Mesothelial cell of epicardium (in vitro differentiated cells): ENCODE measurements at regions not wholly inside any gene's neighbourhood (a gene's known extent, or its start where the extent isn't known, plus 50 kb on each side); places are given as distances from the start of the nearest gene placed in this dataset.
A peak's percentile ranks its signal among the peaks of the same experiment; 100 is the strongest.

Experiments used
- DNase-seq, 2 experiments: peaks; one replicate each; pipeline ENCODE4 v3.0.0; 2021; ENCODE audit warnings: low spot score in 2 of 2; ENCODE audit not compliant: unreplicated experiment in 2 of 2
- H3K27ac Mint-ChIP-seq: 2 replicates; pipeline ENCODE4 v1.8.0; 2021; ENCODE audit warnings: mixed read lengths
- H3K27me3 Mint-ChIP-seq: 2 replicates; pipeline ENCODE4 v1.8.0; 2021; ENCODE audit warnings: low read depth, mixed read lengths
- H3K36me3 Mint-ChIP-seq: 2 replicates; pipeline ENCODE4 v1.8.0; 2021; ENCODE audit warnings: mixed read lengths
- H3K4me1 Mint-ChIP-seq: 2 replicates; pipeline ENCODE4 v1.8.0; 2021; ENCODE audit warnings: mixed read lengths
- H3K4me3 Mint-ChIP-seq: 2 replicates; pipeline ENCODE4 v1.8.0; 2021; ENCODE audit warnings: mild to moderate bottlenecking, moderate library complexity, mixed read lengths
- H3K9me3 Mint-ChIP-seq: 2 replicates; pipeline ENCODE4 v1.8.0; 2021; ENCODE audit warnings: mixed read lengths
- TF ChIP-seq, protein P1 (sequence below): fragments of 200-600 bp; sonication (generic); IDR thresholded peaks from one replicate; pipeline ENCODE4 v1.5.0; 2021; ENCODE audit warnings: antibody characterized with exemption; ENCODE audit not compliant: unreplicated experiment

- no peak overlapping the region for H3K27ac Mint-ChIP-seq
- H3K36me3 Mint-ChIP-seq: no peaks in the 10 kb centered on the region
- no peak overlapping the region for H3K4me3 Mint-ChIP-seq
- TF ChIP-seq, protein P1, sequence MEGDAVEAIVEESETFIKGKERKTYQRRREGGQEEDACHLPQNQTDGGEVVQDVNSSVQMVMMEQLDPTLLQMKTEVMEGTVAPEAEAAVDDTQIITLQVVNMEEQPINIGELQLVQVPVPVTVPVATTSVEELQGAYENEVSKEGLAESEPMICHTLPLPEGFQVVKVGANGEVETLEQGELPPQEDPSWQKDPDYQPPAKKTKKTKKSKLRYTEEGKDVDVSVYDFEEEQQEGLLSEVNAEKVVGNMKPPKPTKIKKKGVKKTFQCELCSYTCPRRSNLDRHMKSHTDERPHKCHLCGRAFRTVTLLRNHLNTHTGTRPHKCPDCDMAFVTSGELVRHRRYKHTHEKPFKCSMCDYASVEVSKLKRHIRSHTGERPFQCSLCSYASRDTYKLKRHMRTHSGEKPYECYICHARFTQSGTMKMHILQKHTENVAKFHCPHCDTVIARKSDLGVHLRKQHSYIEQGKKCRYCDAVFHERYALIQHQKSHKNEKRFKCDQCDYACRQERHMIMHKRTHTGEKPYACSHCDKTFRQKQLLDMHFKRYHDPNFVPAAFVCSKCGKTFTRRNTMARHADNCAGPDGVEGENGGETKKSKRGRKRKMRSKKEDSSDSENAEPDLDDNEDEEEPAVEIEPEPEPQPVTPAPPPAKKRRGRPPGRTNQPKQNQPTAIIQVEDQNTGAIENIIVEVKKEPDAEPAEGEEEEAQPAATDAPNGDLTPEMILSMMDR: no peak
- H3K9me3 Mint-ChIP-seq: no peaks in the 10 kb centered on the region
- H3K4me1 Mint-ChIP-seq: no peaks in the 10 kb centered on the region
- peaks cover 3% of the 10 kb centered on the region for H3K27me3 Mint-ChIP-seq
- no peak for DNase-seq
These were observed 461.0 kb upstream of the C9orf72 start for GRCh38 chr9:28034242-28034641.

- DNase-seq: no peak
- H3K4me3 Mint-ChIP-seq: no peak overlapping the region
These were observed 464.7 kb upstream of the C9orf72 start for GRCh38 chr9:28037968-28038367.

DNA sequence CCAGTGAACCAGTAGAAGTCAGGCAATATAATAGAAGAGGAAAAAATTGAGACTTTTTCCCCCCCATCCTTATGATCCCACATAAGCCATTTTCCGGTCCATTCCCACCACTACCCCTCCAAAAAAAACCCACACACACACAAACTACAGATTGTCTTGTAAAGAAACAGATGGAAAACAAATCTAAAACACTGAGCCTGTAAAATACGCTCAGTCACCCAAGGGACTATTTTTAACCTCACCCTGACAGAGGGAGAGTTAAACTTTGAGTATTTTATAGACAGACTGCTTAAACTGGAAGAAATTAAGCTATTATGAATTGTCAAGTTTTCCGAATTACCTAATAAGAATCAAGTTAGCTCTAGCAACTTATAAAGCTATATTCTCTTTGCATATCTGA lies 471.8 kb upstream of the C9orf72 start:
- no peak overlapping the region for H3K4me3 Mint-ChIP-seq
- no peaks in the 10 kb centered on the region for H3K9me3 Mint-ChIP-seq
- H3K36me3 Mint-ChIP-seq: no peaks in the 10 kb centered on the region
- H3K27ac Mint-ChIP-seq: no peak overlapping the region
- no peak for DNase-seq
- TF ChIP-seq, protein P1: no peak
- peaks cover 4% of the 10 kb centered on the region for H3K4me1 Mint-ChIP-seq
- no peaks in the 10 kb centered on the region for H3K27me3 Mint-ChIP-seq

More at GRCh38 chr9:28037968-28038367, 464.7 kb upstream of the C9orf72 start:
- H3K27ac Mint-ChIP-seq: no peak overlapping the region
- H3K4me1 Mint-ChIP-seq: peaks cover 9% of the 10 kb centered on the region
- H3K36me3 Mint-ChIP-seq: no peaks in the 10 kb centered on the region
- no peaks in the 10 kb centered on the region for H3K9me3 Mint-ChIP-seq
- TF ChIP-seq, protein P1: no peak
- peaks cover 3% of the 10 kb centered on the region for H3K27me3 Mint-ChIP-seq

- Mint-ChIP-seq H3K27me3 (no peaks in the 10 kb centered on the region), H3K36me3 (no peaks in the 10 kb centered on the region), H3K9me3 (no peaks in the 10 kb centered on the region), H3K4me3 (no peak overlapping the region), H3K4me1 (peaks cover 24% of the 10 kb centered on the region), H3K27ac (no peak overlapping the region)
- TF ChIP-seq, protein P1: no peak
- no peak for DNase-seq
These were observed 476.8 kb upstream of the C9orf72 start for GRCh38 chr9:28050046-28050445.

- no peak for DNase-seq
- H3K27ac Mint-ChIP-seq: peak overlapping the region; percentile 68
- H3K36me3 Mint-ChIP-seq: no peaks in the 10 kb centered on the region
- TF ChIP-seq, protein P1: no peak
- H3K4me1 Mint-ChIP-seq: peaks cover 24% of the 10 kb centered on the region
- H3K27me3 Mint-ChIP-seq: no peaks in the 10 kb centered on the region
- no peaks in the 10 kb centered on the region for H3K9me3 Mint-ChIP-seq
- H3K4me3 Mint-ChIP-seq: no peak overlapping the region
These were observed 477.7 kb upstream of the C9orf72 start for GRCh38 chr9:28050941-28051340.
